OCI-LY3 (cell line): ENCODE measurements at regions not wholly inside any gene's neighbourhood (a gene's known extent, or its start where the extent isn't known, plus 50 kb on each side); places are given as distances from the start of the nearest gene placed in this dataset.

Experiments used
- H2AFZ ChIP-seq: fragments of 200-600, 300-600 bp; shearing (Covaris generic); 2 replicates; pipeline ENCODE4 v1.6.0; 2014; ENCODE audit warnings: antibody characterized with exemption, low read depth, low read length
- H3K27ac ChIP-seq: fragments of 200-600, 300-600 bp; sonication (generic); 2 replicates; pipeline ENCODE4 v1.5.1; 2014; ENCODE audit warnings: mild to moderate bottlenecking, low read length, moderate library complexity, mixed read lengths
- H3K27me3 ChIP-seq: fragments of 200-600, 300-600 bp; sonication (generic); 2 replicates; pipeline ENCODE4 v1.6.1; 2014; ENCODE audit warnings: low read depth, low read length, mixed read lengths
- H3K36me3 ChIP-seq: fragments of 200-600, 300-600 bp; sonication (generic); replicated peaks from 2 replicates; pipeline ENCODE3; 2014; ENCODE audit warnings: low read depth, low read length, mixed read lengths
- H3K4me1 ChIP-seq: fragments of 300-600, 200-600 bp; sonication (generic); 2 replicates; pipeline ENCODE4 v1.6.1; 2014; ENCODE audit warnings: low read length, mixed read lengths
- H3K4me2 ChIP-seq: fragments of 200-600, 300-600 bp; sonication (generic); 2 replicates; pipeline ENCODE4 v1.6.1; 2014; ENCODE audit warnings: low read length, mixed read lengths
- H3K4me3 ChIP-seq: fragments of 300-600, 200-600 bp; sonication (generic); 2 replicates; pipeline ENCODE4 v1.5.1; 2014; ENCODE audit warnings: antibody characterized with exemption, mild to moderate bottlenecking, low read length, moderate library complexity
- H3K79me2 ChIP-seq: fragments of 300-600, 200-600 bp; shearing (Covaris generic); 2 replicates; pipeline ENCODE4 v1.6.1; 2014; ENCODE audit warnings: mild to moderate bottlenecking, low read length, mixed read lengths
- H3K9ac ChIP-seq: fragments of 300-600, 200-600 bp; shearing (Covaris generic); 2 replicates; pipeline ENCODE4 v1.6.0; 2014; ENCODE audit warnings: mild to moderate bottlenecking, low read length, moderate library complexity
- H3K9me3 ChIP-seq: fragments of 200-600, 300-600 bp; shearing (Covaris generic); 2 replicates; pipeline ENCODE4 v1.6.1; 2014; ENCODE audit warnings: low read length, mixed read lengths; ENCODE audit not compliant: insufficient read depth
- H4K20me1 ChIP-seq: fragments of 200-600, 300-600 bp; sonication (generic); 2 replicates; pipeline ENCODE4 v1.6.1; 2016; ENCODE audit warnings: low read length, mixed read lengths; ENCODE audit not compliant: insufficient read depth
- EZH2phosphoT487 ChIP-seq: fragments of 200-600 bp; shearing (Covaris generic); IDR thresholded peaks from 2 replicates; pipeline ENCODE4 v1.6.1; 2018; ENCODE audit warnings: antibody characterized with exemption, mixed run types, low read depth
- TF ChIP-seq, protein P1 (sequence below): fragments of 200-600, 300-600 bp; sonication (generic); IDR thresholded peaks from 2 replicates; pipeline ENCODE4 v1.5.1; 2014; ENCODE audit warnings: antibody characterized with exemption, low read length, low read depth

DNA sequence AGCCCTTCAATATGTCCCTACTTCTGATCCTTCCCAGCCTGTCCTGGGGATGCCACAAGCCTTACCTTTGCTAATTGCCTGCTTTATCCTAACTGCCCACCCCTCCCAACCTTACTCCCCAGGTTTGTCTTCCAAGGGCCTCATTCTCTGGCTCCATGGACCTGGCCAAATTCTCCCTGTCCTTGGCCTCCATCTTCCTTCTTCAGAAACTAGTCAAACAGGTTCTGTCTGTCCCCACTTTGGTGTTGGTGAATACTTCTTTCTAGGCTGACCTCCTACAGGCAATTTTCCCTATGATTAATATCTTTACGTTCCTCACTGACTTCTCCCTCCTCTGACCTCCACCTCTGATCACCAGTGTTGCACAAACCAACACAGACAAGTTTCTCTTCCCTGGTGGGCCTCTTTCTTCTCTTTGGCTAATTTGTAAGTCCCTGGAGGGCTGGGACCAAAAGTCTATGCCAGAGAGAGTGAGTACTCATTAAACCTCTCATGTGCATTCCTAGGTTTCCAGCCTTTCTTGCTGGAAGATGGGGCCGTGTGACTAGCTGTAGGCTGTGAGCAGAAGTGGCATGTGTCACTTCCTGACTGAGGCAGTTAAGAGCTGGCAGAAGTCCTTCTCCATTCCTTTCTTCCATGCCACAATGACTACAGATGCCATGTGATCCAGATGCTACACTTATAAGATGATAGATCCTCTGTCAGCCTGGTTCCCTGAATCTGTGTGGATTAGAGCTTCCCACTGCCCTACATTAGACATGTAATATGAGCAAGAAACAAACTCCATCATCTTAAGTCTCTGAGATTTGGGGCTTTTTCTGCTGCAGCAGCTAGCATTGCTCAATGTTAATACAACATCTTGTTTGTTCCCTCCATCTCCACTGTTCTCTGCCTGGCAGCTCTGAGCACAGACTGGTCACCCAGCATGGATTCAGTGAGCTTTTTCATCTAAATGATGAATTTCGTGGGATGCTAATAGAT, 382.7 kb downstream of the RPS24 start:
- no peak overlapping the region for H2AFZ ChIP-seq

DNA sequence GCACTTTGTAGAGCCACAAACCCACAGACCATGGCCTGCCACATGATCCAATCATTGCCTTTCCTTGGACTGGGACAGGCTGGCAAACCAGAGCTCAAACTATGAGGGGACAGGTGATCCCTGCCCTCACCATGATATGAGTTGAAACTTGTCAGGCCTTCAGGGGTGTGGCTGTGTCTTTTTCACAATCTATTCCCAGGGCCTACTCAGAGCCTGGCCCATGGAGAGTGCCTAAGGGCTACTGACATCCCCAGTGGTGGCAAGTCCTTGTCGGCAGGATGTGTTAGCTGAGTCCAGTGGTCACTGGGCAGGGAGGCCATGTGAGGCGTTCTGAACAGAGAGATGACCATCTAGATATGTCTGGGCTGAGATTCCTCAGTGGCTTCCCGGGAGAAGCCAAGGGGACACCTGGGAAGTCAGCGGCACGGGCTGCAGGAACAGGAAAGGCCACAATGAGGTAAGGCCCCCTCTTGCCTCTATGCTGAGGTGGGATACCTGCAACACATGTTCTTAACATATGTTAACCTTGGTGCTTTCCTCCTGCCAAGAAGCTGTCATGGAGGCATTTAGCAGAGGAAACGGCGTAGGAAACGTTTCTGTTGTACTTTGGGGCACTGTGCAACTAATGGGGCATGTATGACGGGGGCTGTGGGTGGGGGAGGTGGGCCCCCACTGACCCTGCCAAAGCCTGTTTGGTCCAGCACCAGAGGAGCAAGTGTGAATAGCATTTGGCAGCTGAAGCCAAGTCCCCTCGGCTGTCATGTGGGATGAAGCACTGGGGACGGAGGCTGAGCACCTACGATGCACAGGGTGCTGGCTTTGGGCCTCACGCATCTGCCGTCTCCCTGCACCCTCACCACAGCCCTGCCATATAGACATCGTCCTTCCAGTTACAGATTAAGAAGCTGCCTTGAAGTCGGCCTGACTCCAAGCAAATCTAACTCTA, 384.0 kb downstream of the RPS24 start:
- H3K4me2 ChIP-seq, result no peak overlapping the region
- H3K4me3 ChIP-seq, result no peak overlapping the region
- H3K9me3 ChIP-seq, result no peaks in the 10 kb centered on the region
- no peak overlapping the region for H3K27ac ChIP-seq
- no peaks in the 10 kb centered on the region for H3K36me3 ChIP-seq
- no peak for TF ChIP-seq EZH2phosphoT487
- TF ChIP-seq, protein P1, sequence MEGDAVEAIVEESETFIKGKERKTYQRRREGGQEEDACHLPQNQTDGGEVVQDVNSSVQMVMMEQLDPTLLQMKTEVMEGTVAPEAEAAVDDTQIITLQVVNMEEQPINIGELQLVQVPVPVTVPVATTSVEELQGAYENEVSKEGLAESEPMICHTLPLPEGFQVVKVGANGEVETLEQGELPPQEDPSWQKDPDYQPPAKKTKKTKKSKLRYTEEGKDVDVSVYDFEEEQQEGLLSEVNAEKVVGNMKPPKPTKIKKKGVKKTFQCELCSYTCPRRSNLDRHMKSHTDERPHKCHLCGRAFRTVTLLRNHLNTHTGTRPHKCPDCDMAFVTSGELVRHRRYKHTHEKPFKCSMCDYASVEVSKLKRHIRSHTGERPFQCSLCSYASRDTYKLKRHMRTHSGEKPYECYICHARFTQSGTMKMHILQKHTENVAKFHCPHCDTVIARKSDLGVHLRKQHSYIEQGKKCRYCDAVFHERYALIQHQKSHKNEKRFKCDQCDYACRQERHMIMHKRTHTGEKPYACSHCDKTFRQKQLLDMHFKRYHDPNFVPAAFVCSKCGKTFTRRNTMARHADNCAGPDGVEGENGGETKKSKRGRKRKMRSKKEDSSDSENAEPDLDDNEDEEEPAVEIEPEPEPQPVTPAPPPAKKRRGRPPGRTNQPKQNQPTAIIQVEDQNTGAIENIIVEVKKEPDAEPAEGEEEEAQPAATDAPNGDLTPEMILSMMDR, result no peak
- H3K79me2 ChIP-seq, result no peaks in the 10 kb centered on the region
- H3K27me3 ChIP-seq, result peaks cover 4% of the 10 kb centered on the region; the same call in 1 of the 2 replicates
- H3K4me1 ChIP-seq, result no peaks in the 10 kb centered on the region
- H3K9ac ChIP-seq, result no peak overlapping the region
- no peaks in the 10 kb centered on the region for H4K20me1 ChIP-seq
- H2AFZ ChIP-seq, result no peak overlapping the region

More for the DNA sequence above, 382.7 kb downstream of the RPS24 start:
- H3K79me2 ChIP-seq, result no peaks in the 10 kb centered on the region
- no peak overlapping the region for H3K4me2 ChIP-seq
- no peaks in the 10 kb centered on the region for H3K4me1 ChIP-seq
- H3K27me3 ChIP-seq, result peaks cover 4% of the 10 kb centered on the region; the same call in 1 of the 2 replicates
- no peak overlapping the region for H3K9ac ChIP-seq
- no peaks in the 10 kb centered on the region for H3K36me3 ChIP-seq
- no peak overlapping the region for H3K4me3 ChIP-seq
- no peak overlapping the region for H3K27ac ChIP-seq
- H3K9me3 ChIP-seq, result no peaks in the 10 kb centered on the region
- TF ChIP-seq EZH2phosphoT487, result no peak
- TF ChIP-seq, protein P1, result no peak
- H4K20me1 ChIP-seq, result no peaks in the 10 kb centered on the region

DNA sequence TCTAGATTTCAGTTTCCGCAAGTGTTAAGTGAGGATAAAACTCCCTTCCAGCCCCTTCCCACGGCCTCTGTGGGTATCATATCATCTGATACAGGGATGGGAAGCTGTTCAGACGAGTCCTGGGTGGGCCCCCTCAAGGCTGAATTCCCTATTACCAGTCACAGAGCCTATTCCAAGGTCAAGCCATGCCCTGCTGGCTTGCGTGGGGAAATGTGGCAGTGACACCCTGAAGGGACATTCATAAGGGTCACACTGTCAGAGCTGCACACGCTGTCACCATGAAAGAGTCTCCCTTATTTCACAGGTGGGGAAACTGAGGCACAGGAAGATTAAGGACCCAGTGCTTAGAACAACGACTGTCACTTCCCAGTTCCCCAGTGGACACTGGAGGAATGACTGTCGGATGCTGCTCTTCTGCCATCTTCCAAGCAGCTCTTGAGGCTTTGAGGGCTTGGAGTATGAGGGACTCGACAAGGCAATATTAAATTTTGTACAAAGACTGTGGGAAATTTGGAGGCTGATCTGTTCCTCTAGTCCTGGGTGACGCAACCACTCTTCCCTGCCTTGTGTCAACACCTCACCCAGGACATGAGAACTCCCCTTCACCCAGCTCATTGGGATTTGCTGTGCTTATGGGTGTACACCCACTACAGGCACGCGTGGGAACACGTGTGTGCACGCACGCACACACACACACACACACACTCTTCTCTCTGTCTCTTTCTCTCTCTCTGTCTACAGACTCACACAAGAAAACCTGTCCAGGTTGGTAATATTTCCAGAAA, 386.0 kb downstream of the RPS24 start:
- H3K9me3 ChIP-seq, result no peaks in the 10 kb centered on the region

More for the DNA sequence above, 386.0 kb downstream of the RPS24 start:
- Histone ChIP-seq H2AFZ (no peak overlapping the region), H3K27ac (no peak overlapping the region), H3K4me3 (no peak overlapping the region), H4K20me1 (no peaks in the 10 kb centered on the region), H3K79me2 (no peaks in the 10 kb centered on the region), H3K36me3 (no peaks in the 10 kb centered on the region), H3K9ac (no peak overlapping the region), H3K4me2 (no peak overlapping the region), H3K27me3 (no peaks in the 10 kb centered on the region), H3K4me1 (no peaks in the 10 kb centered on the region)
- TF ChIP-seq, protein P1, result no peak
- TF ChIP-seq EZH2phosphoT487, result no peak
